GM19452 (cell line): ENCODE measurements at regions not wholly inside any gene's neighbourhood (a gene's known extent, or its start where the extent isn't known, plus 50 kb on each side); places are given as distances from the start of the nearest gene placed in this dataset.
"Not testable (repeated sequence)": the region's sequence is repeated elsewhere in the genome, so short reads cannot be mapped to it uniquely, and the experiment has no call there.

Experiments
- ATAC-seq: cut with Tn5 transposase; IDR thresholded peaks from one replicate; pipeline ENCODE4 v1.9.1; 2021; ENCODE audit not compliant: unreplicated experiment

GRCh38 chr3:88657459-88657858 is 450.0 kb upstream of the EPHA3 start:
- no peak for ATAC-seq

- ATAC-seq: no peak
These were observed 446.0 kb upstream of the EPHA3 start for GRCh38 chr3:88661433-88661824.

- ATAC-seq: no peak
These were observed 439.2 kb upstream of the EPHA3 start for GRCh38 chr3:88668180-88668579.

- no peak for ATAC-seq
These were observed 435.8 kb upstream of the EPHA3 start for GRCh38 chr3:88671573-88671972.

GRCh38 chr3:88677298-88677697 is 430.1 kb upstream of the EPHA3 start:
- no peak for ATAC-seq

GRCh38 chr3:88678747-88679146 is 428.7 kb upstream of the EPHA3 start:
- ATAC-seq: no peak

GRCh38 chr3:88690287-88690686 is 417.1 kb upstream of the EPHA3 start:
- no peak for ATAC-seq

- no peak for ATAC-seq
These were observed 416.3 kb upstream of the EPHA3 start for GRCh38 chr3:88691081-88691480.

- no peak for ATAC-seq
These were observed 403.8 kb upstream of the EPHA3 start for GRCh38 chr3:88703501-88704059.

GRCh38 chr3:88704338-88704737 is 403.1 kb upstream of the EPHA3 start:
- no peak for ATAC-seq

- no peak for ATAC-seq
These were observed 399.6 kb upstream of the EPHA3 start for GRCh38 chr3:88707837-88708236.

- ATAC-seq: no peak
These were observed 394.9 kb upstream of the EPHA3 start for GRCh38 chr3:88712552-88712951.

- ATAC-seq: no peak
These were observed 394.2 kb upstream of the EPHA3 start for GRCh38 chr3:88713233-88713691.

- no peak for ATAC-seq
These were observed 381.8 kb upstream of the EPHA3 start for GRCh38 chr3:88725440-88726165.

- no peak for ATAC-seq
These were observed 375.2 kb upstream of the EPHA3 start for GRCh38 chr3:88732186-88732585.

GRCh38 chr3:88742106-88742505 is 365.3 kb upstream of the EPHA3 start:
- no peak for ATAC-seq

GRCh38 chr3:88742674-88743507 is 364.5 kb upstream of the EPHA3 start:
- ATAC-seq: no peak

- no peak for ATAC-seq
These were observed 362.5 kb upstream of the EPHA3 start for GRCh38 chr3:88744896-88745295.

GRCh38 chr3:88747145-88747544 is 360.3 kb upstream of the EPHA3 start:
- not testable (repeated sequence) for ATAC-seq

- ATAC-seq: no peak
These were observed 348.7 kb upstream of the EPHA3 start for GRCh38 chr3:88758676-88759075.

GRCh38 chr3:88767746-88768145 is 339.7 kb upstream of the EPHA3 start:
- no peak for ATAC-seq

GRCh38 chr3:88773766-88774165 is 333.7 kb upstream of the EPHA3 start:
- ATAC-seq: no peak
